Natural killer cell (primary cell): ENCODE measurements at regions not wholly inside any gene's neighbourhood (a gene's known extent, or its start where the extent isn't known, plus 50 kb on each side); places are given as distances from the start of the nearest gene placed in this dataset.

Source experiments
- ATAC-seq, 3 donors: fragments of 150-1000 bp in 2 of 3; fragments of 200-7000 bp in 1 of 3; cut with Tn5 transposase; 1 replicate in 1 of 3; 2 replicates in 2 of 3; pipeline ENCODE4 v1.10.0; 2021; ENCODE audit warnings: mild to moderate bottlenecking in 2 of 3, moderate library complexity in 2 of 3
- DNase-seq, 2 donors: peaks; one replicate each; pipeline versions ENCODE4 v3.0.0 to v3.0.0-alpha.2; 2013 to 2021; ENCODE audit warnings: mixed read lengths in 1 of 2
- H3K27ac ChIP-seq: one replicate; pipeline ENCODE4 v1.5.1; 2013; ENCODE audit warnings: mild to moderate bottlenecking, low read length
- H3K27me3 ChIP-seq: one replicate; pipeline ENCODE4 v1.6.1; 2013; ENCODE audit warnings: low read length; ENCODE audit not compliant: control insufficient read depth, insufficient read depth
- H3K36me3 ChIP-seq: one replicate; pipeline ENCODE4 v1.6.1; 2013; ENCODE audit warnings: low read length; ENCODE audit not compliant: control insufficient read depth, insufficient read depth
- H3K4me1 ChIP-seq: one replicate; pipeline ENCODE4 v1.6.1; 2013; ENCODE audit warnings: low read length; ENCODE audit not compliant: control insufficient read depth, insufficient read depth
- H3K4me3 ChIP-seq: one replicate; pipeline ENCODE4 v1.5.1; 2013; ENCODE audit warnings: low read length
- H3K9me3 ChIP-seq: one replicate; pipeline ENCODE4 v1.6.1; 2013; ENCODE audit warnings: low read length; ENCODE audit not compliant: control insufficient read depth, insufficient read depth
- H3K27ac Mint-ChIP-seq, 2 donors: one replicate each; pipeline ENCODE4 v1.8.0; 2022; ENCODE audit warnings: mild to moderate bottlenecking in 2 of 2, mixed read lengths in 2 of 2, moderate library complexity in 1 of 2
- H3K27me3 Mint-ChIP-seq, 2 donors: one replicate each; pipeline ENCODE4 v1.8.0; 2022; ENCODE audit warnings: low read depth in 2 of 2, mixed read lengths in 2 of 2
- H3K36me3 Mint-ChIP-seq: one replicate; pipeline ENCODE4 v1.8.0; 2022; ENCODE audit warnings: mixed read lengths
- H3K4me1 Mint-ChIP-seq, 2 donors: one replicate each; pipeline ENCODE4 v1.8.0; 2022; ENCODE audit warnings: mixed read lengths in 2 of 2
- H3K4me3 Mint-ChIP-seq: one replicate; pipeline ENCODE4 v1.8.0; 2022; ENCODE audit warnings: mild to moderate bottlenecking, moderate library complexity, mixed read lengths
- H3K9me3 Mint-ChIP-seq, 2 donors: one replicate each; pipeline ENCODE4 v1.8.0; 2022; ENCODE audit warnings: mixed read lengths in 2 of 2
- WGBS: methylation state at CpG from one replicate; pipeline ENCODE4 v1.1.7; 2013; ENCODE audit warnings: missing lambda C conversion rate; ENCODE audit not compliant: insufficient coverage; 5-methylcytosine and 5-hydroxymethylcytosine counted together
- intact Hi-C: fragments of 100-400 bp; cut with micrococcal nuclease; formaldehyde crosslinking; loops from one replicate; pipeline ENCODE4 v1.14.2; 2022
- TF ChIP-seq, protein P1 (sequence below): fragments of 200-600 bp; IDR thresholded peaks from one replicate; pipeline ENCODE4 v1.8.0; 2022; ENCODE audit warnings: antibody characterized with exemption

DNA sequence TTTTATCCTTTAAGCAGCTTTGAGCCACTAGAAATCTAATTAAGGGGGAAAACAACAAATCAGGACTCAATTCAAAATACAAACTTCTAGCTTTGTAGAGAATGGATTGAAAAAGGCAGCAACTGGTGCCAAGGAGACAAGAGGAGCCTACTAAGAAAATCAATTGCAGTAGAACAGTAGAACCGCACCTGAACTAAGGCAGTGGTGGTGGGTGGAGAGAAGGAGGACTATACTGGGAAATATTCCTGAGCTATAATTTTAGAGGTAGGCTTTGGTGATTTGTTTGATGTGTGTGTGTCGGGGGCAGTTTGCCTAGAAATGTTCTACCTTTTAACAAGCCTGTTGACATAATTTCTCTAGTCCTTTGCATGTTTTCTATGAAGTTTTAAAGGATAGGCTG is 270.9 kb upstream of the SYT10 start:
- ATAC-seq: no peak
- H3K36me3 Mint-ChIP-seq: no peaks in the 10 kb centered on the region
- H3K9me3 ChIP-seq: no peaks in the 10 kb centered on the region
- DNase-seq: no peak
- H3K36me3 ChIP-seq: no peaks in the 10 kb centered on the region
- peaks cover 10 to 16% of the 10 kb centered on the region in 2 donors for H3K9me3 Mint-ChIP-seq
- H3K4me1 Mint-ChIP-seq: no peaks in the 10 kb centered on the region
- H3K27me3 ChIP-seq: no peaks in the 10 kb centered on the region
- no peaks in the 10 kb centered on the region for H3K27me3 Mint-ChIP-seq
- no peak overlapping the region for H3K4me3 Mint-ChIP-seq
- TF ChIP-seq, protein P1, sequence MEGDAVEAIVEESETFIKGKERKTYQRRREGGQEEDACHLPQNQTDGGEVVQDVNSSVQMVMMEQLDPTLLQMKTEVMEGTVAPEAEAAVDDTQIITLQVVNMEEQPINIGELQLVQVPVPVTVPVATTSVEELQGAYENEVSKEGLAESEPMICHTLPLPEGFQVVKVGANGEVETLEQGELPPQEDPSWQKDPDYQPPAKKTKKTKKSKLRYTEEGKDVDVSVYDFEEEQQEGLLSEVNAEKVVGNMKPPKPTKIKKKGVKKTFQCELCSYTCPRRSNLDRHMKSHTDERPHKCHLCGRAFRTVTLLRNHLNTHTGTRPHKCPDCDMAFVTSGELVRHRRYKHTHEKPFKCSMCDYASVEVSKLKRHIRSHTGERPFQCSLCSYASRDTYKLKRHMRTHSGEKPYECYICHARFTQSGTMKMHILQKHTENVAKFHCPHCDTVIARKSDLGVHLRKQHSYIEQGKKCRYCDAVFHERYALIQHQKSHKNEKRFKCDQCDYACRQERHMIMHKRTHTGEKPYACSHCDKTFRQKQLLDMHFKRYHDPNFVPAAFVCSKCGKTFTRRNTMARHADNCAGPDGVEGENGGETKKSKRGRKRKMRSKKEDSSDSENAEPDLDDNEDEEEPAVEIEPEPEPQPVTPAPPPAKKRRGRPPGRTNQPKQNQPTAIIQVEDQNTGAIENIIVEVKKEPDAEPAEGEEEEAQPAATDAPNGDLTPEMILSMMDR: no peak
- 68% methylated on average over 2 of the region's 2 CpGs for WGBS
- no peak overlapping the region for H3K27ac Mint-ChIP-seq
- no peak overlapping the region for H3K27ac ChIP-seq
- no peaks in the 10 kb centered on the region for H3K4me1 ChIP-seq
- H3K4me3 ChIP-seq: no peak overlapping the region
- intact Hi-C loops: no loop called here

- ATAC-seq: no peak
- Mint-ChIP-seq H3K27ac (no peak overlapping the region), H3K9me3 (peaks cover 9 to 17% of the 10 kb centered on the region in 2 donors), H3K27me3 (no peaks in the 10 kb centered on the region), H3K36me3 (no peaks in the 10 kb centered on the region), H3K4me3 (no peak overlapping the region), H3K4me1 (no peaks in the 10 kb centered on the region)
- H3K9me3 ChIP-seq: no peaks in the 10 kb centered on the region
- intact Hi-C loops: no loop called here
- TF ChIP-seq, protein P1: no peak
- H3K36me3 ChIP-seq: no peaks in the 10 kb centered on the region
- H3K27me3 ChIP-seq: no peaks in the 10 kb centered on the region
- H3K4me1 ChIP-seq: no peaks in the 10 kb centered on the region
- 90% methylated on average over 2 of the region's 2 CpGs for WGBS
- no peak overlapping the region for H3K4me3 ChIP-seq
- no peak overlapping the region for H3K27ac ChIP-seq
- no peak for DNase-seq
Observed at GRCh38 chr12:33718631-33719030, 279.0 kb upstream of the SYT10 start.

GRCh38 chr12:33721561-33721960 is 281.9 kb upstream of the SYT10 start:
- H3K4me3 Mint-ChIP-seq: no peak overlapping the region
- no peak overlapping the region for H3K27ac ChIP-seq
- H3K36me3 Mint-ChIP-seq: no peaks in the 10 kb centered on the region
- no peaks in the 10 kb centered on the region for H3K4me1 ChIP-seq
- no peaks in the 10 kb centered on the region for H3K36me3 ChIP-seq
- WGBS: 79% methylated on average over 2 of the region's 2 CpGs
- intact Hi-C loops: no loop called here
- peaks cover 14 to 23% of the 10 kb centered on the region in 2 donors for H3K9me3 Mint-ChIP-seq
- DNase-seq (no peak), ATAC-seq (no peak)
- TF ChIP-seq, protein P1: no peak
- no peaks in the 10 kb centered on the region for H3K27me3 Mint-ChIP-seq
- H3K27me3 ChIP-seq: no peaks in the 10 kb centered on the region
- H3K4me3 ChIP-seq: no peak overlapping the region
- H3K27ac Mint-ChIP-seq: no peak overlapping the region
- no peaks in the 10 kb centered on the region for H3K4me1 Mint-ChIP-seq
- no peaks in the 10 kb centered on the region for H3K9me3 ChIP-seq

- WGBS: 89% methylated on average over 1 of the region's 4 CpGs
- DNase-seq (no peak), ATAC-seq (no peak)
- H3K9me3 ChIP-seq: no peaks in the 10 kb centered on the region
- no peak overlapping the region for H3K4me3 ChIP-seq
- H3K27ac ChIP-seq: no peak overlapping the region
- no peaks in the 10 kb centered on the region for H3K4me1 ChIP-seq
- Mint-ChIP-seq H3K4me1 (no peaks in the 10 kb centered on the region), H3K36me3 (peaks cover 11% of the 10 kb centered on the region), H3K9me3 (peaks cover 17 to 29% of the 10 kb centered on the region in 2 donors), H3K4me3 (no peak overlapping the region), H3K27me3 (no peaks in the 10 kb centered on the region), H3K27ac (no peak overlapping the region)
- H3K27me3 ChIP-seq: no peaks in the 10 kb centered on the region
- H3K36me3 ChIP-seq: no peaks in the 10 kb centered on the region
- TF ChIP-seq, protein P1: no peak
- intact Hi-C loops: no loop called here
Observed at GRCh38 chr12:33724867-33725266, 285.2 kb upstream of the SYT10 start.
